EH (cell line): ENCODE measurements at regions not wholly inside any gene's neighbourhood (a gene's known extent, or its start where the extent isn't known, plus 50 kb on each side); places are given as distances from the start of the nearest gene placed in this dataset.
"Not testable (repeated sequence)": the region's sequence is repeated elsewhere in the genome, so short reads cannot be mapped to it uniquely, and the experiment has no call there.

ENCODE experiments used
- DNase-seq: peaks from one replicate; pipeline ENCODE4 v3.0.0-alpha.2; 2015; ENCODE audit warnings: low read depth

DNA sequence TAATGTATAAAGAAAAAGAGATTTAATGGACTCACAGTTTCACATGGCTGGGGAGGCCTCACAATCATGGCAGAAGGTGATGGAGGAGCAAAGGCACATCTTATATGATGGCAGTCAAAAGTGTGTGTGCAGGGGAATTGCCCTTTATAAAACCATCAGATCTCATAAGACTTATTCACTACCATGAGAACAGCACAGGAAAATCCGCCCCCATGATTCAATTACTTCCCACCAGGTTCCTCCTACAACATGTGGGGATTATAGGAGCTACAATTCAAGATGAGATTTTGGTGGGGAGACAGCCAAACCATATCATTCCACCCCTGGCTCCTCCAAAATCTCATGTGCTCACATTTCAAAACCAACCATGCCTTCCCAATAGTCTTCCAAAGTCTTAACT, 82.5 kb upstream of the ANKRD1 start:
- DNase-seq, result not testable (repeated sequence)

DNA sequence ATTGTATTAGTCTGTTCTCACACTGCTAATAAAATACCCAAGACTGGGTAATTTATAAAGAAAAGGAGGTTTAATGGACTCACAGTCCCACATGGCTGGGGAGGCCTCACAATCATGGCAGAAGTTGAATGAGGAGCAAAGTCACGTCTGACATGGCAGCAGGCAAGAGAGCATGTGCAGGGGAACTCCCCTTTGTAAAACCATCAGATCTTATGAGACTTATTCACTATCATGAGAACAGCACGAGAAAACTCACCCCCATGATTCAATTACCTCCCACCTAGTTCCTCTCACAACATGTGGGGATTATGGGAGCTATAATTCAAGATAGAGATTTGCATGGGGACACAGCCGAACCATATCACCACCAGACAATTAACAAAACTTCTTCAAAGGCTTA, 84.4 kb upstream of the ANKRD1 start:
- not testable (repeated sequence) for DNase-seq

DNA sequence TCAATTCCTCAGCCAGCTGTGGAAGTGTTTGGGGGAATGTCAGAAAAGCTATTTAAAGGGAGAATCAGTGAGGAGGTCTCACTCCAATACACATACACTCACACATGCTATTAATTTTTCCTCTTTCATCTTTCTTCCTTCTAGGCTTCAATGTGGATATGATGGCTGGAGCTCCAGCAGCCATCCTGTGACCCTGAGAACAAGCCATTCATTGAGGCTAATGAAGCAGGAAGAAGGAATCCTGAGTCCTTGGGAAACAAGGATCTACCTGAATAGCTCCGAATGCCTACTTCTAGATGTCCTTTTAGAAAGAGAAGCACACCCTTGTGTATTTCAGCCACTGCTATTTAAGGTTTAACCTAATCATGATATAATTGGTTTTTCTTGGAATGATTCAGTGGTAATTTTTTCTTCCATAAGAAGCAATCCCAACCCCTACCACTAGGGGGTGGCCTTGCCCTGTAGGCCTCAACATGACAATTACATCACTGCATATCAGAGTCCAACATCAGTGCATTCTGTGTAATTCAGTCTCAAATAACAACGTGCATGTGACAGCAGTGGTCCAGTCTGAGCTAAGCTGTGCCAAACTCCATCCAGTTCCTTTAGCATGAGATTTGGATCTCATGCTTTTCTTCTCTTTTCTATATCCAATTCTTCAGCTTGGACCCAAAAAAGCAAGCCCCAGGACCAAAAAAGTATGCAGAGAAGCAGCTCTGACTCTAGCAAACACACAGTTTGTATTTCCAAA, 85.3 kb upstream of the ANKRD1 start:
- DNase-seq, result peak; percentile 78

DNA sequence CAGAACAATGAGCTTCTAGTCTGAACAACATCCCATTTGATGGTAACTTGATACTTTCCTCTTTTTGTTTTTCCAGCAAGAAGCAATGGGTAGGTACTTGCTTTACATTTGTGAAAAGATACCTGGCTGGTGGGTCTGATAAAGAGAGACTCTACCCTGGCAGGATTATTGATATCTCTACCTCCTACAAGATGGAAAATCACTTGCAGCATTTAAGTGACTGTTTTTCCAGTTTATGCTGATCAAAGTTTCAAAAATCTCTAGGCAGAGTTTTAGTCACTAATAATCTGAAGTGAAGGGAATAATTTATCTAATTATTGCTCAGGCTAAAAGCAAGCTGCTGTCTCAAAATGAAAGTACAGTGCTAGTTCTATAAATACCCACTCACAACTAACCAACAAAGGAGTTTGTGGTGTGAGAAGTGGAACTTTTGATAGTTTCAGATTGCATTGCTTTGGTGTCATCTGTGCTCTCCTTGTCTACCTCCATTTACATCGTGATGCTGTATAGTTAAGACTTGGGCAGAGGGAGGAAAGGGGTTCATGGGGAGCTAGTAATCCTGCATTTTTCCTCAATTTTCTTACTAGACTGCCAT, 86.0 kb upstream of the ANKRD1 start:
- peak; percentile 5 for DNase-seq

DNA sequence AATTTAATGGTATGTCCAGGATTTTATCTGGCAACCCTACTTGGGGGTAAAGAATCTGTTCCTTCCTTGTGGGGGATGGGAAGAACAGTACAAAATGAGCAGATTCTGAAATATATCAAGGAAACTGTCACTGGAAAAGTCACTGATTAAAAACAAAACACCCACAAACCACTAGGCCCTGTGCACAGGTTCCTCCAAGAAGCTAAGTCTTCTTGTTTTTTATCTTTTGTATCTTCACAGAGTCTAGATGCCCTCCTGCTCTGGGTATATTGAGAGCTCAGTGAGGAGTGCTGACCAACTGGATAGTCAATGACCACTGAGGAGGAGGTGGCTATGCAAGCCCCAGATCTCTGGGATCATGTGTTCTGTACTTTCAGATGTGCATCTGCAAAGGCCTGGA, 86.8 kb upstream of the ANKRD1 start:
- DNase-seq, result no peak

DNA sequence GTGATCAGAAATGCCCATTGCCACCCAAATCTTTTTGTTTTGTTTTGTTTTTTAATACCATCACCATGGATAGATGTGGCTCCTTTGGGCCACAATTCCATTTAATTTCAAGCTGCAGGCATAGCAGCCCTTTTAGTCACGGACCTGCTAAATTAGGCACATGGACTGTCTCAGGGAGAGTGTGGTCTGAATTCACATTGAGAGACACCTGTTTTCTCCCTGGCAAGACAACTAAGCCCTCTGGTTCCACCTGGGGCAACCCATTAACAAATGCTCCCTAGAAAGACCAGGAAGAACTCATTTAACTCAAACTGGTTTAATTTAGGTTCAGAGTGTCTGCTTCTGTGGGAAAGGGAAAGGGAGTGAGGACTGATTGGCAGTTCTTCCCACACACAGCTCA, 88.2 kb upstream of the ANKRD1 start:
- no peak for DNase-seq

DNA sequence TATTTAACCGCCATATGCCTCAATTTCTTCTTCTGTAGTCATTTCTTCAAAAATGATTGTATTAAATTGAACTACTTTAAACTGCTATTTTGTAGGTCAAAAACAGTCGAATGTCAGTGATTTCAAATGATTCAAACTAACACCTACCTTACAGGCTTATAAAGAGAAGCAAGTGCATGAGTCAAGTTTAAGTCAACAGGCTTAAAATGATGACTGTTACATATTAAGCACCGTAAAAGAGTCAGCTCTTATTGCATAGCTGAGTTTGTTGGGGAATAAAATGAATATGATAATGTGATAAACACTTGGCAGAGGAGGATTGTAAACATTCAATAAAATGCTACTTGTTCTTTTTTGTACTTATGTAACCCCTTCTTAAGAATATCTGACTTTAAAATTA, 90.1 kb upstream of the ANKRD1 start:
- peak; percentile 10 for DNase-seq

DNA sequence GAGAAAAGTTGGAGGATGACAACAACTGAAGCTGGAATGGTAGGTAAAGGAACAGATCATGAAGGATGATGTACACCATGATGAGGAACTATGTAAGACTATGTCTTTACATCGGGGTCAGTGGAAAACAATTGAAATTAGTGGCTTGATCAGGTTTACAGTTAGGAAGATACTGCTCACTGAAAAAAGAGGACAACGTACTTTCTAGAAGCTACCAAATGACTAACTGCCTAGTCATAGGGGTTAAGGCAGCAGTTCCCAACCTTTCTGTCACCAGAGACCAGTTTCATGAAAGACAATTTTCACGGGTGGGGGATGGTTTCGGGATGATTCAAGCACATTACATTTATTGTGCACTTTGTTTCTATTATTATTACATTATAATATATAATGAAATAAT, 91.6 kb upstream of the ANKRD1 start:
- peak; percentile 13 for DNase-seq

DNA sequence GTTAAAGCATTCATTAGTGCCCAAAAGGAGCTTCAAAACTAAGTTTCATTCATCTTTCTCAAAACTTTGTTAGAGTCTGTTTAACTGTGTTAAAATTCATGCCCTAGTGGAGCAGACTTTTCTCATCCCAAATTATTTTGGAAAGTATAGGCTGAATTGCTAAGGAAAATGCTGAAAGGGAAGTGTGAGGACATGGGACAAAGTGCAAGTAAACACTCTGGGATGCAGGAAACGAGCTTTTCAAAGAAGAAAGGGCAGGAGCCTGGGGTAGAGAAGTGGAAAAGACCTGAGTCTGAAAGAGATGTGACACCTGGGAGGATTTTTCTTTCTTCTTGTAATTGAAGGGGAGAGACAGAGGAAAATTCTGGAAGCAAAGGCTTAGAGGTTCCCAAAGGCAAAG, 93.1 kb upstream of the ANKRD1 start:
- no peak for DNase-seq

DNA sequence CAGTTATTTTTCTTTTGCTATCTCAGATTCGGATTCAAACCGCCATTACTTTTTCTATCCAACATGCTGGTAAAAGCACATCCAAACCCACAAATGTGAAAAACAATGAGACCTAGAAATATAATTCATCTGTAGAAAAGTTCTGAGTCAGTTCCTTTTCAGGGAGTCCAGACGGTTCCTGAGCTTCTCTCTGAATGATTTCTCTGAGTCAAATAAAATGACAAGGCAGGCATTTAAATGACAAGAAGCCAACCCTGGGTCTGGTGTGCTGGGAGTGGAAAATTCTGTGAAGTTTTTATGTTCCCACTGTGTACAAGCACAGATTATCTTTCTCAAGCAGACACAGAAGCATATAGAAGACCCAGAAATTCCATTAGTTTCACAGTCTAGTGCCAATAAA, 96.3 kb upstream of the ANKRD1 start:
- DNase-seq, result no peak

DNA sequence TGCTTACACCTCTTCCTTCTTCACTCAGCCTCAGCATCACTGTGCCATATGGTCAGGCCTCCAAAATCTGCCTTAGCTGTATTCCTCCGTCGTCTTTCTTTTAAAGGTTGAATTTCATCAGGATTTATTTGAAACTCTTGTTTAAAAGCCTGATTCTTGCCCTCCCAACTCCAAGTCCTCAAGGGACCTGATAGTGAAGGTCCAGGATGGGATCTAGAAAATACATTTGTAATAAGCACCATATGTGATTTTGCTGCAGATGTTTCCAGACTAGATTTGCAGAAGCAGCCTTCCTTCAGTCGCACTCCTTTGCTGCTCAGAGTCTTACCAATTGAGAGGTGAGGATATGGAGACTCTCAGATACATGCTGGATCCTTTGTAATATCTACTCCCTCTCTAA, 101.0 kb upstream of the ANKRD1 start:
- DNase-seq, result no peak

DNA sequence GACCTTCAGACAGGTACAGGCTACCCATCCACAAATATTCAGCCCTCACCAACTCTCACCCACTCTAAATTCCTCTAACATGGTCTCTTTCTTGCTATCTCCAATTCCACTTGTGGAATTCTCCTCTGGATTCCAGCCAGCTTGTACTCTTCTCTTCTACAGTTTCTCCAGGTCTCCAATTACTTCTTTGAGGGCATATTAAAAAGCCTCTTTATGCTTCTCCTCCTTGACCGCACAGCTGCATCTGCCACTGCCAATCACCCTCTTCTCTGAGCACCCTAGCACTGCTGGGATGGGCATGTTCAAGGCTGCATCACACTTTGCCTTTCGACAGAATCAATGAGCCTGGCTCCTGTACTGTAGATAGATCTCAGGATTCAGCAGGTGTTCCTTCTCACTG, 101.5 kb upstream of the ANKRD1 start:
- no peak for DNase-seq

DNA sequence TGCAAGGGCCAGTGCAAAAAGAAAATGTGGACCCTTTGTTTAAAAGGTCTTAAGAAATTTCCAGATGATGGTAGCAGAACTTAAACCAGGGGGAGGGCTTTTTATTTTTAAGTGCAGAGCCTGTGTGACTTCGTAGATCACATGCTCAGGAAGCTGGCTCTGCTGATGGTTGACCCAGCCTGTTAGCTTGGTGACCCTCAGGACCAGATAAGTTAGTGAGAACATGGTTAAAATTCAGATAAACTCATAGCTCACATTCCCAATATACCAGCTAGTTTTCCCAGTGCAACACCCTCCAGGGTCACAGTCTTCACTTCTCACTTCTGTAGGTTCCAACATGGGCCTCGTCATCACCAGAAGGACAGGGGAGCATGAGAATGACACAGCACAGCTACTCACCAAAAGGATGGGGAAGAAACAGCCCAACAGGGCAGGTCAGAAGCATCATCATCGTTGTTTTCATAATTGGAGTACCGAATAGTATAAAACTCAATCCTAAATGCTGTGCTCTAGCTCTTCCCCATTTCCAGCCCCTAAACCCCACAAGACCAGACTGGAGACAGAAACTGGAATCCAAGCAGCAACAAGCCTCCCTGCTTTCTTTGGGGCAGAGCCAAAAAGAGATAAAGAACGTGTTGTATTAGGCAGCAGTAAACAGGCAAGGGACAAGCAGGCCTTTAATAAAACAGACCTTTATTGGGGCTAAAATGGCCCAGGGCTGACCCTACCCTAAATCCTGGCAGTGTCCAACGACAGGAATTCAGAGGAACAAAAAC, 102.2 kb upstream of the ANKRD1 start:
- DNase-seq, result peak; percentile 30

DNA sequence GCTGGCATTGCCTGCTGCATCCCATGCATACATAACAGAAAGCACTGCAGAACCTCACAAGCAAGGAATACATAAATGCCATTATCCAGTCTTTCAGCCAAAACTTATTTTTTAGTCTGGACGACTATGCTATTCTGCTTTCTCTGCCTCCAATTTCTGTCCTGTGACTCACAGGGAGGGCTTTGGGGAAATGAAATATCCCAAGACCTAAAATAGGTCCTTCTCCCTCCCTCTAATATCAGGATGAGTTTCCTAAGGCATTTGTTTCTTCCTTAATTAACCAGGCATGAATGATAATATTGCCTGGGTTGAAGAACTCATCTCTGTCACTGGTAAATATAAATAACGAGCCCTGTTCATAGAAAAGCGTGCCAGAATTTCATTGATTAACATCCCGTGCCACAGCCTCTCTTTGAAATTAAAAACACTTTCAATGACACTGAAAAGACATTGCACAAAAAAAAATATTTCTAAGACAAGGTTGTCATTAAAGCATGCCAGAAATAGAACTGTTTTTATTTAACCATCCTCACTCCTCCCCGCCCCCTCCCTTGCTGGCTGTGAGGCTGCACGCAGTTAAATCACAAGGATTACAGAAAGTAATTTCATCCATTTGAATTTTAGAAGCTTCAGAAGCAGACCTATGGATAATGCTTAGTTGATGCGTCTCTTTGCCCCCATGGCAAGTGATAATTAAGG, 103.0 kb upstream of the ANKRD1 start:
- DNase-seq, result peak; percentile 15

DNA sequence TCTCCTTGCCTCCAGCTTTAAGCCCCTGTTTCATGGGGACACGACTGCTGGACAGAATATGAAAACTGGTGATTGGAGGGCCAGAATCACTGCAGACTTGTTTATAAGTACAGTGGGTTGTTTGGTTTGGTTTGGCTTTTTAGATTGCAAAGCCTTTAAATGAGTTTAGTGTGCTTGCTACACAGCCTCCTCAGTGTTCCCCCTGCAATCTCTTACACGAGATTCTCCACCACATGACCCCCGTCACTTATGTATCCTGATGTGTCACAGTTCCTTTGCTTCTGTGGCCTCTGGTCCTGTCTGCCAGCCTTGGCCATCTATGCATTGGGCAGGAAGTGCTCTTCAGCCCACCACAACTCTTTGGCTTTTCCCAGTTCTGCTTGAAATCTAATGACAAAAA, 103.7 kb upstream of the ANKRD1 start:
- no peak for DNase-seq

DNA sequence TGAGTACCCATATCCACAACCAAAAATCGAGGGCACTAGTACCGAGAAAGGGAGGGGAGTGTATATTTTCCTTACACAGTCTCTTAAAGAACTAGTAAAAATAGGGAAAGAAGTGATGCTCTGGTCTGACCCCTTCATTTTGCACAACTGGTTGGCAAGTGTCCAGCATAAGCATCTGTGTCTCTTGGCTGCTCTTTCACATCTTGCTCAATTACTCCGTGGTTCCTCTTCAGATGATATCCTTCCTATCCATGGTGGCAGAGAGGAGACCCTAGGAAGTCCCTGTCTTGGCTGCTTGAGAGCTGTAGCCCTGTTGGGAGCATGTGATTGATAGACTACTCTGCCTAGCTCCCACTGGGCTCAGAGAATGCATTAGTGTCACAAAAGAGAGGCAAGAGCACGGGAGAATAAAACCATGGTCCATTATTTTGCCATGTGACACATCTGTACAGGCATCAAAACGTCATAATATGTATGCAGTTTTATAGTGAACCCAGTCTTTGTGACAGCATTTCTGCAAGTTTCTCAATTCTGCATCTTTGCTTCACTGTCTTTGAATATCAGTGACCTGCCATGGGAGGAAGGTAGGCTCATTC, 111.8 kb upstream of the ANKRD1 start:
- DNase-seq, result peak; percentile 21

DNA sequence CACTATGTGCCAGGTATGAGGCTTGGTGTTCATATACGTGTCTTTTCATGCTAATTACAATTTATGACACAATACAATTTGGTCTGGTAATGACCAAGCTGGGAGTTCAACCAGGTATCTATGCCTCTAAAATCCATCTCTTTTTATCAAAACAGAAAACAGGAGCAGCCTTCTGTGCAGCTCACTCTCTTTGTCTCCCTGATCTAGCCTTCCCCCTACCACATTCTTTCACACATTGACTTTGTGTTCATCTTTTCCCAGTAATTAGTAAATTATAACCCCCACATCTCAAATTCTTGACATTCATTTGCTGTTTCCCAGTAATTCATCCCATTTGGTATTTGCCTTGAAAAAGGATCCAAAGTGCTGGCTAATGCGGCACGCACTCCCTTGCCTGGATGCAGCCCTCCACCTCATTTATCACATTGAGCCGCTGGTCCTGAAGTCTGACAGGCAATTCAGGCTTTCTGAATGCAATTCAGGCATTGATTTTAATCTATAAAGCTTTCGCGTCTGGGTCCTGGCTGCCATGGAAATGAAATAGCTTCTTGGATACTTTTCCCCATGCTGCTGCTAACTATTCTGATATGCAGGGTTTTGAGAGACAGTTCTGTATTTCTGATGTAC, 112.5 kb upstream of the ANKRD1 start:
- DNase-seq, result no peak

DNA sequence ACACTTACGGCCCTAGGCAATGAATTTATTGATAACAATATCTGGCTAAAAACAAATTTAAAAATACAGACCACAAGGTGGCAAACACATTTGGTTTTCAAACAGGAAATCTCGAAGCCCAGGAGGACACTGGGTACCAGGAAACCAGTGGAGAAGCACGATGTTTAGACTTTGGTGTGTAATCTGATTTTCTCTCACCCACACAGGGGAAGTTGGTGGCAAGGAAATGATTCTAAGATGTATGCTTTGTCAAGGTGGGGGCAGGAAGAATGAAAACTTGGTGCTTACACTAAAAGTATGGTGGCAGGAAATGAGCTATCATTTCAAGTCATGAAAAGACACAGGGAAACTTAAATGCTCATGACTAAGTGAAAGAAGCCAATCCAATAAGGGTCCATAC, 113.2 kb upstream of the ANKRD1 start:
- no peak for DNase-seq

DNA sequence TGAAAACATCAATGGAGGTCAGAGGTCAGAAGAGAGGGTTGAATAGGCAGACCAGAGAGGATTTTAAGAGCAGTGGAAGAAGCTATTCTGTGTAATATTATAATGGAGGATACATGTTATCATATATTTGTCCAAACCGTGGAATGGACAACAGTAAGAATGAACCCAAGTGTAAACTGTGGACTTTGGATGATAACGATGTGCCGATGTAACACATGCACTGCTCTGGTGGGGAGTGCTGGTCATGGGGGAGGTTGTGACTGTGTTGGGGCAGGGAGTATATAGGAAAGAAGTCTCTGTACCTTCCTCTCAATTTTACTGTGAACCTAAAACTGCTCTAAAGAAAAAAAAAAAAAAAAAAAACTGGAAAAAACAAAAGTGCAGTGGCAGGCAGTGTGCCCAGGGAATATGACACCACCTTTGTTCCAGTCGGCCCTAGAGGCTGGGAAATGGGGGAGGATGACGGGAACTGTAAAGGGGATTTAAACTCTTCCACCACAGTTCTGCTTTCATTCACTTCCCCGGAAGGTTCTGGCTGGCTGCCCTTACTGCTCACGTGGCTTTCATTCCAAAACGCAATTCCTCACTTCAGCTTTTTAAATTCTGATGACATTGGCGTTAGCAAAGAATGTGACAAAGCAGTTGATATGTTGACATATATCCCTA, 113.7 kb upstream of the ANKRD1 start:
- DNase-seq, result peak; percentile 67

DNA sequence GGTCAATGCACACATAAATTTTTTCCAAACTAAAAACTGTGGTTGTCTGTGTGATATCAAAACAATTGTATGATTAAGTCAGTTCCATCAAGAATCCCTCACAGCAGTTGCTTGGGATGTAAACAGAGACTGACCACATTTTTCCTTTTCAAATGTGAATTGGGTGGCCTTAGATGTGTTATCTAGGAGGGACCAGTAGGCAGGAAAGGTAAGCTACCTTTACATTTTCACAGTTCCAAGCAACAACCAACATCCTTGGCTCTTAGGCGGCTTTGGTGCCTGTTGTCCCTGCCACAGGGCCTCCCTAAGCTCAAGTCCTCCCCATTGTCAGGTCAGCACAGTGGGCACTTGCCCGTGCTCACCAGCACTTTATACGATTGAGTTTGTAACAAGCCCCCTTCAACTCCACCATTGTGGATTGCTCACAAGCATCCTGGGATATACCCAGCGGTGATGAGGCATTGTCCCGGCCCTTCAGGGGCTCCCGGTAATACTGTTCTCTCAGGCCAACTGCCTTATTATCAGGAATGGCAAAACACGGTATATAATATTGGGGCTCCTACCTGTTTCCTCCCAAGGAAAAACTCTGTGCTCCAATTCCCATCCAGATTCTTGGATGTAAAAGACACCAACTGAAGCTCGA, 114.9 kb upstream of the ANKRD1 start:
- DNase-seq, result no peak
